ENCODE measurements at regions not wholly inside any gene's neighbourhood (a gene's known extent, or its start where the extent isn't known, plus 50 kb on each side); places are given as distances from the start of the nearest gene placed in this dataset.

DNA sequence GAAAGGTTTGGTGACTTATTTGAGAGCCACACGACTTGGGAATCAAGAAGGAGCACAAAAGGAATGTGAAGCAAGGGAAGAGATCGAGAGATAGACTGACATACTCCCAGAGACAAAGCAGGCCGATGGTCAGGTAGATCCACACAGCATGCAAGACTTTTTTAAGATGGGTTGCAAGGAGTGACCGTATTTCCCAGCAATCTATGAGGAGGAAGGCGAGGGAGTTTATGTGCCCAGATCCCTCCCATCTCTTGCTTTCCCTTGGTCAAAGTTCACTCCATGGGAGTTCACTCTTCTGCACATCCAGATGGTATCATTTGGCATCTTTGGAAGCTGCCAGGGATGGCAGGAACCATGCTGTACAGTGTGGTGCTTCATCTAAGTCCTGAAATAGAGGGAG is 148.9 kb downstream of the RMI1 start:
- DNase-seq (ENCODE audit: low spot score), result no peak

DNA sequence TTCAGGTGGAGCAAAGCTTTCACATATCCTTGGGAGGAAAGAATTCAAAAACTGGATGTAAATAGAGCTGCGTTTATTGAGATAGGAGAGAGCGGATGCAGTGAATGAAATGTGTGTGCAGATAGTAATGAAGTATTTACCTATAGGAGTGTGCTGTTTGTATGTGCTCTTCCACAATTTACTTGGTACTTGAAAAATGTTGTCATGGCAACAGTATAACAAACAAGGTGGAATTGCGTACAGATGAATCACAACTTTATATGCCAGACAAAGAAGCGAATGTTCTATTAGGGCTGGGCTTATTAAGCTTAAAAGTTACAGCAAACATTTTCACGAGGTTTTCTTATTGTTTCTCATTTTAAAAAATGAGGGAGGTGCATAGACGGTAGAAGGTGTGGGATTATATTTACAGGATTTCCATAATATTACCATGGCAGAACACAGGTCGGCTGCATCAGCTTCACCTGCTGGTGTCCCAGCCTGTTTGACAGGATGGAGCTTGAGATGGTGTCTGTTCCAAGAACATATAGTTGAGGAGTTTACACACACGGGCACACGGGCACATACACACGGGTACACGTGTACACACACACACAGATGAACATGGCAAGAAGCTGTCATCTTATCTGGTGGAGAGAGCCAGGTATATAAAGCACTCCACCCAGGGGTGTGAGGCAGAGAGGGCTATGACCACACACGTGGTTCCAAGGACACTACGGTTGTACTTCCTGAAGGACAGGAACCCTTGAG is 155.7 kb downstream of the RMI1 start:
- no peak for DNase-seq (ENCODE audit: low spot score)

DNA sequence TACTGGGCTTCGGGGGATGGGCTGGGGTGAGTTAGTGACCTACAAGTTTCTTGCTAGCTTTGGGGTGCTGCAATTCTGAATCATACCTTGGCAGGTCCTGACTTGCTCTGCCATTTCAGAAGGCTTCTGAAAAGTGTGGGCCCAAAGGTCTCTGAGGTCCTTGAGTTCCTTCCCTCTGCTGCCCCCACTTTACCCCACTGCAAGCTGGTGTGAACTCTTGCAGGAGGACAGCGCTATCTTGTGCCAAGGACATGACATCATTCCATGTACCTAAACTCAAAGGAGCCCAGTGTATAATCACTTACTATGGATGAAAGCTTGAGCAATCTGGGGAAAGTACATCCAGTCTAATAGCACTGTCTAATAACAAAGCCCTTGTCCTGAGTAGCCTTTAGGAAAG is 157.4 kb downstream of the RMI1 start:
- DNase-seq (ENCODE audit: low spot score), result no peak

DNA sequence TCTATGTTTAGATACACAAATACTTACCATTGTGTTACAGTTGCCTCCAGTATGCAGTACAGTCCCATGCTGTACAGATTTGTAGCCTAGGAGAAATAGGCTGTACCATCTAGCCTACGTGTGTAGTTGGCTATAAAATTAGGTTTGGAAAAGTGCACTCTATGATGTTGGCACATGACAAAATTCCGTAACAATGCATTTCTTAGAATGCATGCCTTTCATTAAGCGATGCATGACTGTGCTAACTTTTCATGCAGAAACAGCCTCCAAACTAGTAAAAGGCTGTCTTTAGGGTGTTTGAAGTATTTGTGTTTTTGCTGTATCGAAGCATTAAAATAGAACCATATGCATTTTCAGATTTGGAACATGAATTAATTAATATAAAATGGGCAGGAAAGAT is 157.9 kb downstream of the RMI1 start:
- DNase-seq (ENCODE audit: low spot score), result no peak

DNA sequence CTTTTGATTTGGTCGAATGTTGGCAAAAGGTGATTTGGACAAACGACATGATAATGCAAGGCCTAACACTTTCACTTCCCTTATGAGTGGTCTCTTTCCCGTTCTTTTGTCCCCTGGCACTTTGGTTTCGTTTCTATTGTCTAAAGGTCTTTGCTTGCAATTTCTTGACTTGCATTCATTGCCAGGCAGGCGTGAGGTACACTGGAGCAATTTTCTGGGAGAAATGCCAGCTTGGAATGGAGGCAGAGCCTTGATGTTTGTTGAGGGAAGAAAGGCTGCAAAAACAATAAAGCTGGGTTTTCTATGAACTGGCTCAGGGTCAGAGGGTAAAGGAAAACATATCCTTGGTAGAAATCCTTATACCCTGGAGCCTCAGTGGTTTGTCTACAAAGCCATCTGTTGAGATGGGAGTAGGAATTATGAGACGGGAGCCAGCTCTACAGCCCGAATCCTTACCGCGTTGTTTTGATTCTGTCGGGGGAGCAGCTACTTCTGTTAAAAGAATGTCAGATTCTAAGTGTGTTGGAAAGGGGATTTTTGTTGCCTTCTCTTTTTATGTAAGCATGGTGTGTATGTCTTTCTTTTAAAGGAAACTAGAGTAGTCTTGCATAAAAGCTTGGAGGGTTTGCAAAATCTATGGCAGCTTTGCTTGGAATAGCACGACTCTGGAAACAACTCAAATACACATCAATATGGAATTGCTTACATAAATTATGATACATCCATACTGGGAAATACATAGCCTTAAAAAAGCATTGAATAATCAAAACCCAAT is 158.9 kb downstream of the RMI1 start:
- DNase-seq (ENCODE audit: low spot score), result peak; percentile 59

DNA sequence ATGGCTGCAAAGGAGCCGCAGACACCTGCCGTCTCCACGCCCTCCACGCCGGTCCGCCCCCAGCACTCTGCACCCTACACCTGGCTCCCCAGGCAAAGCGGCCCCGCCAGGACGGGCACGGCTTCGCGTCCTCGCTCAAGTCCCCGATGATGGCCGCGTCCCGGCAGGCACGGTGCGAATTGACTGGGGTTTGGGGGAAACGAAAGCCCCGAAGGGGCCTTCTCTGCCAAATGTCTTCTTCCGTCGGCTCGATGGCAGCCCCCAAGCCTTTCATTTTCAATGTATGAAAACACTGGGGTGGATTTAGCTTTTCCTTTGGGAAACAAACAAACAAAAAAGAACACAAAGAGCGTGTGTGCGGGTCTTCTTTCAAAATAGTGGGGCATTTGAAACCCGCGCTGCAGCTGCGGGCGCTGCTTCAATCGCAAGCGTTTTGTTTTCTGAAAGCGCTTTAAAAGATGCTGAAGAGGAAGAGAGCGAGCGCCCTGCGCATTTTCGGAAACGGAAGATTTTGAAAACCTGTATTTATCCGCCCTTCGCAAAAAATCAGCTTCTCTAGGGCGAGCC is 160.0 kb downstream of the RMI1 start:
- peak; percentile 38 for DNase-seq (ENCODE audit: low spot score)

DNA sequence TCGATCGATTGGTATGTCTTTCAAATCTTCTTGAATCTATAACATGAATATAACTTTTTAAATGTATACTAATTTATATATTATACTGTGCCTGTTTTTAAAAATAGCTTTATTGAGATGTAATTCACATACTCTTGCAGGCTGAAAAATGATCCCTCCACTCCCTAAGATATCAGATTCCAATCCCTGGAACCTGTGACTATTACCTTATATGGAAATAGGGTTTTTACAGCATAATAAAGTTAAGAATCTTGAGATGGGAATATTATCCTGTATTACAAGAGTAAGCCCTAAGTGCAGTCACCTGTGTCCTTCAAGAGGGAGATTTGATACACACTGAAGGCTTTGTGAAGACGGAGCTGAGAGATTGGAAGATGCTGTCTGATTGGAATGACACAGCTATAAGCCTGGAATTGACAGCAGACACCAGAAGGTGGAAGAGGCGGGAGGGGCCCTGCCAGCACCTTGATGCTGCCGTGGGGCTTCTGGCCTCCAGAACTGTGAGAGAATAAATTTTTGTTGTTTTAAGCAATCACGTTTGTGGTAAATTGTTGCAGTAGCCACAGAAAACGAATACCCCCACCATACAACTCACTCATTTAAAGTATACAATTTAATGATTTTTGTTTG is 161.3 kb downstream of the RMI1 start:
- DNase-seq (ENCODE audit: low spot score), result no peak

DNA sequence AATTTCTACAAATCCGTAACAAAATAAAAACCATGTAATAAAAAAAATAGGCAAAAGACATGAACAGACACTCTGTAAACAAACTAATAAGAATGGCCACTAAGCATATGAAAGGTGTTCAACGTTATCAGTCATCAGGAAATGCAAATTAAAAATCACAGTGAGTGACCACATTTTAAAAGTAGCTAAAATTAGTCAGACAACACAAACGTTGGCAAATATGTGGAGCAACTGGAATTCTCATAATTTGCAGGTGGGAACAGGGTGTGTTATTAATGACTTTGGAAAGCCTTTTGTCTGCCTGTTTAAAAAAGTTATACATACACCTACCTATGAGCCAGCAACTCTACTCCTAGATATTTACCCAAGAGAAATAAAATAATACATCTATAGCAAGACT is 164.4 kb downstream of the RMI1 start:
- DNase-seq (ENCODE audit: low spot score), result no peak

DNA sequence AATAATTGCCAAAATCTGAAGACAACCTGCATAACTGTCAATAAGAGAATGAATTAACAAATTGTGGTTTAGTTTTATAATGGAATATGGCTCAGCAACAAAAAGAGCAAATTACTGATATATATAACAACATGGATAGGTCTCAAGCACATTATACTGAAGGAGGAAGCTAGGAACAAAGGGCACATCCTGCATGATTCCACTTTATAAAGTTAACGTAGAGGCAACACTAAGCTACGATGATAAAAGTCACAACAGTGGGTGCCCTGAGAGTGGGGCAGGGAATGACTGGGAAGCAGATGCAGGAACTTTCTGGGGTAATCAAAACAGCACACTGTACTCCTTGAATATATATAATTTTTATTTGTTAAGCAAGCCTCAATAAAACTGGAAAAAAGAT is 165.2 kb downstream of the RMI1 start:
- no peak for DNase-seq (ENCODE audit: low spot score)

DNA sequence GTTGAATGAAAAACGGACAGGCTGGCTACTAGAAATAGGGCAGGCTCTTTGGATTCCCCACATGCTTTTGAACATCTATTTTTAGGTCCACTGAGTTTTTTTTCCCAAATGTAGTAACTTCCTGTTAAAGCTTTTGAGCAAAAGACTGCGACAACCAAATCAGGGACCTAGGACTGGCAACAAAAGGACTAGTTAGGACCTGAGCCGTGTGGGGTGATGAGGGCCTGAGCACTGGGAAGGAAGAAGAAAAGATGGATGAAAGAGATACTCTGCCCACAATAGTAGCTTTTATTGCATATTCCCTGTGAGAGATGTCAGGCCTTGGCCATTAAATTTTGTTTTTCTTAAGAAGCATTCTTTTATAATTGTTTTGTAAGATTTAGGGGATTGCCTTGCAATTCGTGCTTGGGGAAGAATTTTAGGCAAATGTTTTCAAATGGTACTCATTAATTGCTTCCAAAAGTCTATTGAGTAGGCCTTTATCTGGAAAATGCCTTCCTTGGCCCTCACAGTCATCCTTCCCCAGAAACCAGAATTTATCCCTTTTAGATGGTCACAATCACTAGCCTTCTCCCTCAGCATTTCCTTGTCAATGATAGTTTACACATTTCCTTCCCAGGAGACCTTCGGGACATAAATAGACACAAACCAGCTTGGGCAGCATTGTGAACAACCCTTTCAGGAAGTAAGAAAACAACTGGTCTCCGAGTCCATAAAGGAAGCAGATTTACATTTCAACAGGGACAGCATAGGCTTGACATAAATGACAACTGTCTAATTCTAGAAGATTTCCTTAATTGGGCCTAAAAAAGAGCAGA is 166.5 kb downstream of the RMI1 start:
- DNase-seq (ENCODE audit: low spot score), result no peak

DNA sequence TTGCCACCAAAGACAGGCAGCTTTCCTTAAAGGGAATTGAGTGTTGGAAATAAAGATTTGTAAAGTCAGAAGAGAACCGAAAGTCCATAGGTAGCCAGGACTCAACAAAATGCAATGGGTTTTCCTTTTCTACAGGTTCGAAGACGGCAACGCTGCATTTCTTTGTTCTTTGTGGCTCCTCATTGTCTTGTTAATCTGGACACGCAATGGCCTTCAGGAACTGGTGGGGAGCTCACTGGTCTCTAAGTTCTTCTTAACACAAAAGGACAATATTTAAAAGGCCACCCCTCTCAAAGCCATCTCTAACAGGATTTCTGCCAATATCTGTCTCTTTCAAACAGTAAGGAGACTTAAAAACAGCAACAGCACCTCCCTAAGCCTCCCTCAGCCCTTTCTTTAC is 170.6 kb downstream of the RMI1 start:
- no peak for DNase-seq (ENCODE audit: low spot score)

DNA sequence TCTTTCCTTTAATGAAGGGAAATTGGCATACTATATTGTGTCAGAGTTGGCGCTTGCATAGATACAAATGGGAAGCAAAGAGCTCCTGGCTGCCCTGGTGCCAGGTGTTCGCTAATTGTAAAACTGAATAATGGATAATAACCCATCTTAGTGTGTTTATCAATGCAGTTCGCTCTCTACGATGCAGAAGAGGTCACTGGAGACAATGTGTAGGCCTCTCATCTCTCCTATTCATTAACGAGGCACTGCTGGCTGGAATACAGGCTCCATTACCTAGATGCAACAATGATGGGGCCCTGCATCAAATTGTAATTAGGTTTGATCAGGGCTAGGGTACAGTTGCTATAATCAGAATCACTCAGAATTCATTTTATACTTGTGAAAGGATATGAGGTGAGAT is 171.0 kb downstream of the RMI1 start:
- DNase-seq (ENCODE audit: low spot score), result no peak

DNA sequence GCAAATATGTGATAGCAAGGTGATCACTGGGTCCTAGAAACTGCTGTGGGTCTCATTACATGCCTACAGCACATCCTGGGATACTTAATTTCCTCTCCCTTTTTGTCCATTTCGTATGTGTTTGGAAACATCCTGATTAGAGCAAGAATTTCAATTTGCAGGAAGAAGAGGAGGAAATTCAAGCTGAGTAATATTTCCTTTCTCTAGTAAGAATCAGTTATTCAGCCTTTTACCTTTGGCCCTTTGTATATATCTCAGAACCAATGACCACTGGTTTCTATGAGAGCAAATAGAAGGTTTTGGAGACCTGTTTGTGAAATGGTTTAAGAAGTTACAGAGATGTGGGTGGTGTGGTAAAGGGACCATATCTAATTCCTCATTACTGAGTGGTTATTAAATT is 171.6 kb downstream of the RMI1 start:
- no peak for DNase-seq (ENCODE audit: low spot score)

DNA sequence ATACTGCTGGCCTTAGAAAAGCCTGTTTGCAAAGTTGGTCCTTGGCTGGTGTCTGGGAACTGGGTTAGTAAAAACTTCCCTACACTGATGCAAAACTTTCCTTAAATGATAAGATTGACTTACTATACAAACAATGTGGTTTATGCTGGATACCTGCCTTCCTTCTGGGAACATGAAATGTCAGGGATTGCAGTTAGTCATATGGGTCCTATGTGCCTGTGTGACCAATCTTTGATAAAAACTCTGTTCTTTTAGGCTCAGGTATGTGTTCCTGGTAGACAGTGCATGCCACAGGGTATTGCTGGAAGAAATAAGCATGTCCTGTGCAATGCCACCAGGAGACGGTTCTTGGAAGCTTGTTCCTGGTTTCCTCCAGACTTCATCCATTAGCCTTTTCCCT is 173.3 kb downstream of the RMI1 start:
- DNase-seq (ENCODE audit: low spot score), result no peak

DNA sequence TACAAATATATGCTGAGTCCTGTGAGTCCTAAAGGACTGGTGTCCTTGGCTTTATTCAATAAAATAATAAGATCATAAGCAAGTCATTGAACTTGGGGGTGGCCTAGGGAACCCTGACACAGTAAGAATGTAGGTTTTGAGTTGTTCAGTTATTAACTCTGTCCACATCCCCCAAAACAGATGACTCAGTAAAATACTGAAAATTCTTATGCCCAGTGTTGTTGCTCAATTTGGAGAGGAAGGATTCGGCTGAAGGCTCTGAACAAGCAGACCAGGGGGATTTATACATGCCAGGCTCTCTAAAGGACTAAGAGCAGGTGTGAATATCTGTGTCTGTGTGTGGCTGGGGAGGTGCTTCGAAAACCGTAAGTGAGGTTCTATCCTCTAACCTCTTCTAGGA is 173.7 kb downstream of the RMI1 start:
- no peak for DNase-seq (ENCODE audit: low spot score)

DNA sequence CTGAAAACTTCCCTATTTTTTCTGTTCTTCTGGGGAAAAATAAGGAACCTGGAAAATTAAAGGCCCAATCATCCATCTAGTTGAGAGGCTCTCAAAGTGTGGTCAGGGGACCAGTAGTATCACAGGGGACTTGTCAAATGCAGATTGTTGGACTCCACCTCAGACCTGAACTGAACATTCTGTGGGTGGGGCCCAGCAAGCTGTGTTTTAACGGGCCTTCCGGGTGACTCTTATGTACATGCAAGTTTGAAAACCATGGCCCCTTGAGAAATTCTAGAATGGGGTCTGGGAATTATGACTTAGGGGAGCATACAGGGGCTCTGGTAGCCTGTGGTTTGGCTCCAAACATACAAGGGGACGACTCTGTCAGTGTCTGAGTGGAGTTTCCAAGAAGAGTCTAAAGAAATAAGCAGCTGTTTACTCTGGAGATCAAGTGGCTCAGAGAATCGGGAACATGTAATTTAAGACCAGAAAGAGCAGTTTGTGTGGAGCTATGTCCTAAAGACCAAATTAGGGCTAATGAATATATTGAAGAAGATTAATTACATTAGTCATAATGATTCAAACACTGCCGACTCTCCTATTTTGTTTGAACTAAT is 177.4 kb downstream of the SLC28A3 start:
- DNase-seq (ENCODE audit: low spot score), result no peak

DNA sequence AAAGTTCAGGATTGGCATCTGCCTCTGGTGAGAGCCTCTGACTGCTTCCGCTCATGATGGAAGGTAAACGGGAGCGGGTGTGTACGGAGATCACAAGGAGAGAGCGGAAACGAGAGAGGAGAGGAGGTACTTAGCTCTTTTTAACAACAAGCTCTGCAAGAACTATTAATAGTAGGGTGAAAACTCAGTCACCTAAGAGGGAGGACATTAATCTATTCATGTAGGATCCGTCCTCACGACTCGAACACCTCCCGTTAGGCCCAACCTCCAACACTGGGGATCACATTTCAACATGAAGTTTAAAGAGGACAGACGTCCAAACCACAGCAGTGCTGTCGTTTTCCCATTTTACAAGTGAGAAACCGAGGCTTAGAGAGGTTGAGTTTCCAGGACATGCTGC is 173.7 kb downstream of the SLC28A3 start:
- DNase-seq (ENCODE audit: low spot score), result no peak

DNA sequence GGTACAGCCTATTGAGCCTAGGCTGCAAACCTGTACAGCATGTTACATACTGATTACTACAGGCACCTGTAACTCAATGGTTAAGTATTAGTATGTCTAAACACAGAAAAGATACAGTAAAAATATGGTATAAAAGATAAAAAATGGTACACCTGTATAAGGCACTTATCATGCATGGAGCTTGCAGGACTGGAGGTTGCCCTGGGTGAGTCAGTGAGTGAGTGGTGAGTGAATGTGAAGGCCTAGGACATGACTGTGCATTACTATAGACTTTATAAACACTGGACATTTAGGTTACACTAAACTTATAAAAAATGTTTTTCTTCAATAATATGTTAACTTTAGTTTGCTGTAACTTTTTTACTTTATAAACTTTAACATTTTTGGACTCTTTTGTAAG is 171.3 kb downstream of the SLC28A3 start:
- DNase-seq (ENCODE audit: low spot score), result no peak

DNA sequence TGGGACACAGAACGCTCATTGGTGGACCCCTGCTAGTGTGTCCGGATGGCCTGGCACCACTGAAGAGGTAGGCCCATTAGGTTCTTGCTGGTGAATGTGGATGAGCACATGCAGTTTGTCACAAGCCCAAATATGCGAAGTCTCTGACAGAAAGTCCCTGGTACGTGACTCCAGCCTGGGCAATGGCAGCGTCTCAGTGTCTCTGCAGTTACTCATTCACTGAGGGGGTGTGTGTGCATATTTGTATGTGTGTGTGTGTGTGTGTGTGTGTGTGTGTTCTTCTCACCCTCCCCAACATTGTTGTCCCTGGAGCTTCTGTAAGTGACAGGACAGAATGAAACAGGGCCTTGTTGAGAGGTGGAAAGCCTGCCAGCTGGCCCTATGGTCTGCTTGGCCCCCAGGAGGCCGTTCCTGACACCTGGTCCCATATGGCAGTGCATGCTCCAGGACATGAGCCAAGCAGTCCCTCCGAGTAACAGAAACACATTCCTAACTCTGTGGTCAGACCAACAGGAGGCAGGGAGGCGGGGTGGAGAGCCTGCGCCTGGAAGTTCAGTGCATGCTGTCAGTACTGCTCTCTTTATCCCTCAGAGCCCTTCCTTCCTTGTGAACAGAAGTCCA is 169.9 kb downstream of the SLC28A3 start:
- DNase-seq (ENCODE audit: low spot score), result no peak

DNA sequence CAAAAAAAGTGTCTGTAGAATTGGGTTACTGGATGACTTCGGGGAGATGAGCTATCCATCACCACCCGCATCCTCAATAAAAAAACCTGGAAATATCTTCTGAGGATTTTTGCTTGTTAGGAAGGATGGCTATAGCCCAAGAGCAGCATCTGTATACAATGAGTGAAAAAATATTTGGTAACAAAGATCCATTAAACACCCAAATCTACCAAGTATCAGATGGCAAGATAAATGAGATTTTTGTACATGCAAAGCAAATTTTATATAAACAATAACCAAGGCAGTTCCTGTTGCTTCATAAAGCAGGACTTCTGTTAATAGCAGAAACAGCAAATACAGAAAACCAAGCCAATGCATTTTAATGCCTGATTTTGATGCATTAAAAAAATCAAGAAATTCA is 166.6 kb downstream of the SLC28A3 start:
- DNase-seq (ENCODE audit: low spot score), result no peak

DNA sequence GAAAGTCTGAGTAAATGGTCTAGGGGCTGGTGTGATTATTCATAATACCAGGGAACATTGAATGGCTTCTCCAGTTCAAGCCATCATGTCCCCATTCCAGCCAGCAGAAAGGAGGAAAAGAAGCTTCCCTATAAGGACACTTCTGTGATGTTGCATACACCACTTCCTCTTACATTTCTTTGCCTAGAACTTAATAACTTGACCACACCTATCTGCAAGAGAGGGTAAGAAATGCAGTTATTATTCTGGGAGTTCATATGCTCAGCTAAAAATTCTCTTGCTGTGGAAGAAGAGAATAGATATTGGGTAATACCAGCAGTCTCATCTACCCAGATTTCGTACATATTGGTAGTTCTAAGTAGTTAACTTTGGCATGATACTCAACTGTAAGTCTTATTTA is 166.1 kb downstream of the SLC28A3 start:
- no peak for DNase-seq (ENCODE audit: low spot score)

Measured in globus pallidus (tissue), 1 donor.